ENCODE measurements at regions not wholly inside any gene's neighbourhood (a gene's known extent, or its start where the extent isn't known, plus 50 kb on each side); places are given as distances from the start of the nearest gene placed in this dataset.

DNA sequence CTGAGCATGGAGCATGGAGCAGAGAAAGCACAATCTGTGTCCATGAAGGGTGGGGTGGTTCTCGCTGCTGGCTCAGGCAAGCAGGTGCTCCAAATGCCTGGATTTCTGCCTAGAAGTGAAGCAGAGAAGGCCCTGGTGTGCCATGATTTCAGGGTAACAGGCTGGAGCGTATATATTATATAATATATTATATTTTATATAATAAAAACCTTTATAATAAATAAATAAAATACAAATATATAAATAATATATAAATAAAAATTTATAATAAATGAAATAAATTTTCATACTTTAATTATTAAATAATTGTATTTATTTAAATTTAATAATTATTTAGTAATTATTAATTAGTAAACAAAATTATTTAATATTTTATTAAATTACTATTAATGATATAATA lies 707.4 kb upstream of the COX7C start:
- TF ChIP-seq, protein P1, sequence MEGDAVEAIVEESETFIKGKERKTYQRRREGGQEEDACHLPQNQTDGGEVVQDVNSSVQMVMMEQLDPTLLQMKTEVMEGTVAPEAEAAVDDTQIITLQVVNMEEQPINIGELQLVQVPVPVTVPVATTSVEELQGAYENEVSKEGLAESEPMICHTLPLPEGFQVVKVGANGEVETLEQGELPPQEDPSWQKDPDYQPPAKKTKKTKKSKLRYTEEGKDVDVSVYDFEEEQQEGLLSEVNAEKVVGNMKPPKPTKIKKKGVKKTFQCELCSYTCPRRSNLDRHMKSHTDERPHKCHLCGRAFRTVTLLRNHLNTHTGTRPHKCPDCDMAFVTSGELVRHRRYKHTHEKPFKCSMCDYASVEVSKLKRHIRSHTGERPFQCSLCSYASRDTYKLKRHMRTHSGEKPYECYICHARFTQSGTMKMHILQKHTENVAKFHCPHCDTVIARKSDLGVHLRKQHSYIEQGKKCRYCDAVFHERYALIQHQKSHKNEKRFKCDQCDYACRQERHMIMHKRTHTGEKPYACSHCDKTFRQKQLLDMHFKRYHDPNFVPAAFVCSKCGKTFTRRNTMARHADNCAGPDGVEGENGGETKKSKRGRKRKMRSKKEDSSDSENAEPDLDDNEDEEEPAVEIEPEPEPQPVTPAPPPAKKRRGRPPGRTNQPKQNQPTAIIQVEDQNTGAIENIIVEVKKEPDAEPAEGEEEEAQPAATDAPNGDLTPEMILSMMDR (IDR thresholded peaks at IDR 0.05; ENCODE audit: insufficient read depth, low read length) = no peak
- H3K4me3 ChIP-seq (ENCODE audit: low read depth, low read length) = no peak overlapping the region
- no peak for DNase-seq (ENCODE audit: low read depth)

DNA sequence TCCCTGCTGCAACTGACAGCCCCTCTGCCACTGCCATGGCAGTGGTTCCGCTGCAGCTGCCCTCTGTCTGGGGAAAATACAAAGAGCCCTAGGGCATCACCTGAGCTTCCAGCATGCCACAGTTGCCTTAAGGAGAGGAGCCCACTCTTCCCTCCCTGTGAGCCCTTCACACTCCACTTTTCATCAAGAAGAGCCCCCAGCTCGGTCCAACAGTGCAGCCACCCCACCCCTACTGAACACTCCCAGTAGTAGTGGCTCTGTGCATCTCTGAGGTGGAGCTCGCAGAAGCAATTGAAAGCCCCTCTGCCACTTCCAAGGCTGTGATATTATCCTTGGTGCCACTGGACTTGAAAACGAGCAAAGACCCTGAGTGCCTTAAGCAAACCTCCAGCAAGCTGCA lies 696.8 kb upstream of the COX7C start:
- no peak overlapping the region for H3K4me3 ChIP-seq (ENCODE audit: low read depth, low read length)
- DNase-seq (ENCODE audit: low read depth) = no peak
- TF ChIP-seq, protein P1 (IDR thresholded peaks at IDR 0.05; ENCODE audit: insufficient read depth, low read length) = no peak

DNA sequence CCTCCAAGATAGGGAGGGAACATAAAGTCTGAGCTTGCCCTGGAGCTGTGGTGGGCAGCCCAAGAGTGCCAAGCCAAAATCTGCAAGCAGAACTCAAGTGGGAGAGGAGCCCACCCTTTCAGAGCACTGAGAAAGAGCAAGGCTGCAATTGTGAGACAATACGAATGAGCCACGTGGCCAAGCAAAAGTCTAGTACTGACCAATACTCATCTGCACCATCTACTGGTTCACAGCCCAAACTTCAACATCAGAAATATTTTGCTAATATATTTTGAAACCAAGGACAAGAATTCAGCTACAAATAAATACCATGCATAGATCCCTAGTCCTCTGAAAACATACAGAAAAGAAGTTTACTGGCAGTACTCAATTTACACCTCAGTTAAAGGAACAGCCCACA lies 696.2 kb upstream of the COX7C start:
- H3K4me3 ChIP-seq (ENCODE audit: low read depth, low read length) = no peak overlapping the region
- DNase-seq (ENCODE audit: low read depth) = no peak
- TF ChIP-seq, protein P1 (IDR thresholded peaks at IDR 0.05; ENCODE audit: insufficient read depth, low read length) = no peak

DNA sequence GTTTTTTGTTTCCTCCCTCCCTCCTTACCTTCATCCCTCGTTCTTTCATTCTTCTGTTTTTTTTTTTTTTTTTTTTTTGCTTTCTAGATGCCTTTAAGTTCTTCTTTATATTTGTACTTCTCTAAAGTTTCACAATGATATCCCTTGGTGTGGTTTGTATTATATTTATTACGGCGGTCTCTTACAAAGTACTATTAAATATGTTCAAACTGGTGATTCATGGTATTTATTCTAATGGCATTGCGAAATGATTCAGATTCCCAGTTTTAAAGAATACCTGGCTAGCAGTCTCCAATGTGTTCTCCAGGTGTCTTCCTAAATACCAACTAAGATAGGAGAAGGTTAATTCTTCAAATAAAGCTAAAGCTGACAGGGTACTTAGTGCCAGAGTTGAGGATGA lies 690.1 kb upstream of the COX7C start:
- DNase-seq (ENCODE audit: low read depth) = no peak
- TF ChIP-seq, protein P1 (IDR thresholded peaks at IDR 0.05; ENCODE audit: insufficient read depth, low read length) = no peak
- H3K4me3 ChIP-seq (ENCODE audit: low read depth, low read length) = no peak overlapping the region

DNA sequence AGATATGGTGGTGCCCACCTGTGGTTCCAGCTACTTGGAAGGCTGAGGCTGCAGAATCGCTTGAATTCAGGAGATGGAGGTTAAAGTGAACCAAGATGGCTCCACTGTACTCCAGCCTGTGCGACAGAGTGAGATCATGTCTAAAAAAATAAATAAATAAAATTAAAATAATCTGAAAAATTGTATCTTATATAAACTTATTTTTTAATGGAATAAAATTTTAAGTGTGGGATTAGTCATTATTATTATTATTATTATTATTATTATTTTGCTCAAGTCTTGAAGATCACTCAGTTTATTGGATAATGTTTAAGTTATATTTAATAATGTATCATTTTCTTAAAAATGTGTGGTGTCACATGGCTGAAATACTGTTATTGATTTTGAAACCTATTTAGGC lies 688.0 kb upstream of the COX7C start:
- no peak for DNase-seq (ENCODE audit: low read depth)
- no peak overlapping the region for H3K4me3 ChIP-seq (ENCODE audit: low read depth, low read length)
- TF ChIP-seq, protein P1 (IDR thresholded peaks at IDR 0.05; ENCODE audit: insufficient read depth, low read length) = no peak

DNA sequence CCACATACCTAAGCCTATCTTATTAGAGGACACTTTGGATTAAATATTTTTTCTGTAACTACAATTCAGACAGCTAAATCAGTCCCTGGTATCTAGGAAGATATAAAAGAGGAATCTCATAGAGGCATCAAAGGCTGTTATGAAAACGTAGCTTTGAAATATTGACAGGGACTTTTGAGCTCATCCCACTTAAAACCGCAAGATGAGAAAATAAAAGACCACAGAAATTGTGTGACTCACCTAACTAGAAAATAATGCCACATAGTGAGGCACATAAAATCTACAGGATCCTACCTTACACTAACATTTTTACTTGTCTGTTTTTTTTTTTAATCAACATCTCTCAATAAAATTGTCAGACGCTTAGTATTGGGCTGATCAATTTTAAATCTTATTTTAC lies 686.5 kb upstream of the COX7C start:
- no peak for DNase-seq (ENCODE audit: low read depth)
- no peak overlapping the region for H3K4me3 ChIP-seq (ENCODE audit: low read depth, low read length)
- TF ChIP-seq, protein P1 (IDR thresholded peaks at IDR 0.05; ENCODE audit: insufficient read depth, low read length) = no peak

DNA sequence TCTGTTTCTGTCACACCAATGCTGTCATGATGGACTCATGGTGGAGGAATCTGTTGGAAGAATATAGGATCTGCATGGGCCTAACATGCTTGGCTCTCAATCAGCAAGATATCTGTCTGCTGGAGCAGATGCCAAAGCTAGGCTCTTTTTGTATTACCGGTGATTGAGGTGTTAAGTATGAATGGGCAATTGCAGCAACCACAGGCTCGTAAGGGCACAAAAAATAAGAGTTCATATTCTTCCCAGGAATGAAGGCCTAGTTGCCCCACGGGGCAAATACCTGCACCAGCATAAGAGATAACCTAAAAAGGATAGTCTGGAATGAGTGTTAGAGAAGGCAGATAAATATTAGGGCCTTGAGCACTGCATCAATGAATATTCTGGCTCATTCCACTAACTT lies 679.5 kb upstream of the COX7C start:
- no peak for DNase-seq (ENCODE audit: low read depth)
- H3K4me3 ChIP-seq (ENCODE audit: low read depth, low read length) = no peak overlapping the region
- TF ChIP-seq, protein P1 (IDR thresholded peaks at IDR 0.05; ENCODE audit: insufficient read depth, low read length) = no peak
